ENCODE measurements at regions not wholly inside any gene's neighbourhood (a gene's known extent, or its start where the extent isn't known, plus 50 kb on each side); places are given as distances from the start of the nearest gene placed in this dataset.

GRCh38 chr4:10924274-10924673 is 239.7 kb upstream of the CLNK start:
- TF ChIP-seq CTCF (IDR thresholded peaks at IDR 0.05) (no peak), POLR2A (IDR thresholded peaks at IDR 0.05) (no peak)
